ENCODE measurements at regions not wholly inside any gene's neighbourhood (a gene's known extent, or its start where the extent isn't known, plus 50 kb on each side); places are given as distances from the start of the nearest gene placed in this dataset.

DNA sequence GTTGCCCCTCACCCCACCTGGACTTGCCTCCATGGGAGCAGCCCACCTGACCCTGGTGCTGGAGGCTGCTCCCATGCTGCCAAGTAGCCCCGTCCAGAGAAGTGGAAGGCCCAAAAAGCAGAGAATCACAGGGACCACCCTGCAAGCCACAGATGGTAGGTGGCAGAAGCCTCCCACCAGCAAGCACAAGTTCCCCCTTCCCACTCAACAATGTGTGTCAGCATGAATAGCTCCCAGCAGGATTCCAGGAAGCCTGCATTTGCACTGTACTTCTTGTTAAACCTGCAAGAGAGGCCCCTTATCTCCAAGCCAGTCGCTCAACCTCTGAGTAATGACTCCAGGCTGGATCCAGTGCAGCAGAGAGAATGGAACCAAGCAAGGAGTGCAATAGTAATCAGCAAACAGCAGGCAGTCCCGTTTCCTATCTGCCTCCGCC, 180.8 kb upstream of the CST7 start:
- TF ChIP-seq Cebpa-rat (IDR thresholded peaks at IDR 0.05): no peak
- no peak overlapping the region for H3K4me3 ChIP-seq
- peaks cover 0 to 8% (median 0%) of the 10 kb centered on the region in 11 experiments; a peak in 1 of 22 replicates for H3K27me3 ChIP-seq
- H4K20me1 ChIP-seq: no peaks in the 10 kb centered on the region
- H3K4me1 ChIP-seq: peaks cover 40 to 92% (median 89%) of the 10 kb centered on the region in 10 experiments
- H3K4me2 ChIP-seq: peak overlapping the region; percentile 21 to 95 (median 81); a peak in 21 of 22 replicates
- no peaks in the 10 kb centered on the region for H3K9me3 ChIP-seq (replicated peaks in 1 of 11)
- H3K9ac ChIP-seq: no peak overlapping the region
- H3K36me3 ChIP-seq: no peaks in the 10 kb centered on the region
- peak overlapping the region in 4 of 11 experiments; percentile 14 to 74 (median 33); a peak in 4 of 22 replicates for H3K27ac ChIP-seq

DNA sequence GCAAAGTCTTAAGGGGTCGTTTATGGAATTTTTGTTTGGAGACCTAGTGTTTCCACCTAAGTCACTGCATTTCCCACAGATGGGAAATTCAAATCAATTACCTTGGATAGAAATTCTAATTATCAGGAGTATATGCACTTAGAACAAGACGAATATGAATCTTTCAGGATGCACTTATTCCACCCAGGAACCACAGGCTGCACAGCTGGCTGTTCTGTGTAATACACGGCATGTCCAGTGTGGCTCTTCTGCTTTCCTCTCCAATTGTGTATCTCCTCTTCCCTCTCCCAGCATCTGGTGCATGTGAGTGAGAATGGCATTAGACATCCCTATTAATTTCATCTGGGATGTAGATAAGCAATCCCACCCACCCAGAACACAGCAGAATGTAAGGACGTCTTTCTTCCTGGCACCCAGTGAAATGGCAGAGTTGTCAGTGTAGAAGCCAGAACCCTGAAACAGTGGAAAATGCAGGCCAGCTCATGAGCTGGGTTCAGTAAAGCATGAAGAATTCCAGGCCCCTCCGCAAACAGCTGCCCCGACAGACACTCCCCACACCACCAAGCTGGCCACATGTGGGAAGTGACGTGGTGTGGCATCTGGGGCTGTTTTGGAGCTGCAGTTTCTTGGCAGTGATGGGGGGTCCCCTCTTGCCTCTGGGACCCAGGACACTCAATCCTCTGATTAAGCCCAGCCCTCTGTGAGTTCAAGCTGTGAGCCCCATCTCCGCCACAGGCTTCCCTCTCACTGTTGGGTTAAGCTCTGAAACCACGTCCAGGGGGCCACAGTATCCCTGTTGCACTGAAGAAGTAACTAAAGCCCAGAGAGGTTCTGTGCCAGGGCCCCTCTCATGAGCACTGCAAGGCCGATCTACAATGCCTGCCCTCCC, 180.1 kb upstream of the CST7 start:
- no peaks in the 10 kb centered on the region for H3K9me3 ChIP-seq (replicated peaks in 1 of 11)
- H3K36me3 ChIP-seq: no peaks in the 10 kb centered on the region
- peak overlapping the region in 3 of 11 experiments; percentile 15 to 51 (median 16); a peak in 3 of 22 replicates for H3K27ac ChIP-seq

DNA sequence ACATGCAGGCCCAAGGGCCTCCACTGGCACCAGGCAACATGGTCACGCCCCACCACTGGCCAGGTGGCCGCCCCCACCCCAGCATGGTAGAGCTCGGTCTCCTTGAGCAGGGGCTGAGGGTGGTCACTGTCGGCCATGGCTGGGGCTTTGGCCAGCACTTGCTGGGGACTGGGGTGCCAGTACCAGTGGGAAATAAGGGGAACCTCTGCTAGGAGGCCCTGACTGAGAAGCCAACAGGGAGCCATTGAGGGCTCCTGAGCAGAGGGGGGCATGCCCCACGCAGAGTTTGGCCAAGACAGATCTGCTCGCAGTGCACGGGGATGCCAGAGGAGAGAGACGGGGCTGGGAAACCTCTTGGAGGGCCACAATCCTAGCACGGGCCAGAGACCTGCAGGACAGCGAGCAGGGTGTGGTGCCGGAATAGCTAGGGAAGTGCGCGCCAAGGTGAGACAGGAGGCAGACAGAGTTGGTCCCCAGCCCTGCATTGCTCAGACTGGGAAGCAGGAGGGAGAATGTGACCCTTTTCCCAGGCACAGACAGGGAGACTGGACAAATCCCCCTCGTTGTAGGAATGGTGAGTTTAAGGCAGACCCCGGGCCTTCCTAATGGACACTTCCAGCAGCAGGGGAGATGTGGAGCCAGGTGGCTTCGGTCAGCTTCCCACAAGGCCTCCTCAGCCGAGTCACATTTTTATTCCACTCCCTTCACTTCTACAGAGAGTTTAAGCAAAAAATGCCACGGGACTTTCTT, 179.0 kb upstream of the CST7 start:
- H3K9ac ChIP-seq: no peak overlapping the region; a peak in 1 of 22 replicates
- no peaks in the 10 kb centered on the region for H3K36me3 ChIP-seq
- peaks cover 2 to 11% (median 6%) of the 10 kb centered on the region in 11 experiments; a peak in 17 of 22 replicates for H3K9me3 ChIP-seq (replicated peaks in 1 of 11)
- H4K20me1 ChIP-seq: no peaks in the 10 kb centered on the region
- TF ChIP-seq Cebpa-rat (IDR thresholded peaks at IDR 0.05): no peak
- peaks cover 43 to 84% (median 73%) of the 10 kb centered on the region in 10 experiments for H3K4me1 ChIP-seq
- peak overlapping the region in 1 of 11 experiments; percentile 51; a peak in 2 of 22 replicates for H3K27ac ChIP-seq
- no peak overlapping the region for H3K4me3 ChIP-seq
- H3K27me3 ChIP-seq: 0 out of 22 replicates have a peak, but pooled peaks cover 0 to 8% (median 0%) of the 10 kb centered on the region in 11 experiments
- peak overlapping the region in 9 of 11 experiments; percentile 62 to 95 (median 88); a peak in 18 of 22 replicates for H3K4me2 ChIP-seq

More for the DNA sequence above, 180.1 kb upstream of the CST7 start:
- Histone ChIP-seq H4K20me1 (no peaks in the 10 kb centered on the region), H3K4me1 (peaks cover 41 to 92% (median 84%) of the 10 kb centered on the region in 10 experiments), H3K4me2 (peak overlapping the region; percentile 21 to 95 (median 81); a peak in 21 of 22 replicates), H3K27me3 (0 out of 22 replicates have a peak, but pooled peaks cover 0 to 8% (median 0%) of the 10 kb centered on the region in 11 experiments), H3K9ac (peak overlapping the region in 3 of 11 experiments; percentile 14 to 35 (median 16); a peak in 2 of 22 replicates), H3K4me3 (no peak overlapping the region)
- no peak for TF ChIP-seq Cebpa-rat (IDR thresholded peaks at IDR 0.05)

DNA sequence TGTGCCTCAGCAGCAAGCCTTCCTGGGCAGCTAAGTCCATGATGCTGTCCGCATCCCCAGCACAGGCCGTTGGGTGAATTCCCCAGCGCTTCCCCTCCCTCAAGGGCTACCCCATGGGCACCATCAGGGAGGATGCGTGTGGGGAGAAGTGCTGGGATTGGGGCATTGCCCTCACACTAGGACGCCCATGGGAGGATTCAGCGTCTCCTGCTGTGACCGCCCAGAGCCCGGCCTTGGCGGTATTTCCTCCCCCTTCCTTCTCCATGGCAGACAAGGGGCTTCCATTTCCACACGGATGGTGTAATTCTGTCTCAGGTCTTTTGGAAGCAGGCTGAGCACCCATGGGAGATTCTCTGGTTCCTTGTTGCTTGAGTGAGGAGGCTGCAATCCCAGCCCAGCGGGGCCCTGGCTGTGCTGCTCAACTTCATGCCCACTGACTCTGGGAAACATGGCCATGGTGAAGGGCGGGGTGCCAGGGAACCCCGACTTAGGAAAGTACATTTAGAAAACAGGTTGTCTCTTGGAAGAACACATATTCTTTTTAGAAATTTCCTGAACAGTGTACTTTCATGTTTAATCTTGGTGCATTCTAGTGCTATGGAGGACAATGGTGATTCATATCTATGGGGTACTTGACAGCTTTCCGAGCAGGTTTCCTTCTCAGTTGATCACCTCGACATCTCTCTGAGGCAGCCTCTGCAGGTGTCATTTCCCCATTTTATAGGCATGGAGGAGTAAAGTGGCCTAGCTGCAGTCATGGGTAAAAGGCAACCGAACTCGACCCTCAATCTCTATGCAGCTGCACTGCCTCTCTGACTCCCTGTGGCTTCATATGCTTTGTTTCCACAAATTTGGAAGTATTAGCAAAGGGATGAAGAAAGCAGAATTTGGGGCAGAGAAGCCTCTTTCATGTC, 178.2 kb upstream of the CST7 start:
- Histone ChIP-seq H3K4me2 (peak overlapping the region; percentile 31 to 95 (median 81); a peak in 21 of 22 replicates), H3K4me3 (no peak overlapping the region), H3K27me3 (0 out of 22 replicates have a peak, but pooled peaks cover 0 to 8% (median 0%) of the 10 kb centered on the region in 11 experiments), H3K9me3 (replicated peaks in 1 of 11) (peaks cover 10 to 19% (median 15%) of the 10 kb centered on the region in 11 experiments; a peak in 21 of 22 replicates), H3K9ac (no peak overlapping the region), H3K27ac (no peak overlapping the region), H3K36me3 (no peaks in the 10 kb centered on the region), H3K4me1 (peaks cover 38 to 76% (median 65%) of the 10 kb centered on the region in 10 experiments), H4K20me1 (no peaks in the 10 kb centered on the region)
- no peak for TF ChIP-seq Cebpa-rat (IDR thresholded peaks at IDR 0.05)

DNA sequence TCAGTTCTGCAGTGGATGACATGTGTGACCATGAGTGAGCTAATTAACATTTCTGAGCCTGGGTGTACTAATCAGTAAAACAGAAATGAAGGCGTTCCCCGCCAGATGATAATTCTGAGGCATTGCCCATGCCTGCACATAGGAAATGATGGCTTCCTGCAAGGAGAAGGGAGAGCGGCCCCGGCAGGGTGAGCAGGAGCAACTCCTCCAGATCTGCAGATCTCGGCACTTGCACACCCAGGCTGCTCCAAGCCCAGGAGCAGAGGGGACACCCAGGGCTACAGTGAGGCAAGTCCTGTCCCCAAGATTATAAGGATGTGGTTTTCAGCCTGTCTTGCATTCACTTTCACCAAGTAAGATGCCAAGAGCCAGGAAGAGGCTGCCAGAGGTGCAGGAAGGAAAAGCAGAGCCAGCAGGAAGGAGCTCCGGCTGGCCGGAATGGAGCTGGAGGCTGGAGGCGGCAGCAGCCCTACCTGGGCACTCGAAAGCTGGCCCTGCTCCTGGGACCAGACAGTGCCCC, 177.5 kb upstream of the CST7 start:
- no peak overlapping the region for H3K9ac ChIP-seq
- H3K9me3 ChIP-seq (replicated peaks in 1 of 11): peaks cover 10 to 26% (median 21%) of the 10 kb centered on the region in 11 experiments; a peak in 21 of 22 replicates
- no peak overlapping the region for H3K4me3 ChIP-seq
- H4K20me1 ChIP-seq: no peaks in the 10 kb centered on the region
- no peaks in the 10 kb centered on the region for H3K36me3 ChIP-seq
- H3K27me3 ChIP-seq: 0 out of 22 replicates have a peak, but pooled peaks cover 0 to 8% (median 0%) of the 10 kb centered on the region in 11 experiments
- H3K27ac ChIP-seq: no peak overlapping the region
- H3K4me2 ChIP-seq: peak overlapping the region; percentile 31 to 95 (median 81)
- H3K4me1 ChIP-seq: peaks cover 37 to 69% (median 58%) of the 10 kb centered on the region in 10 experiments
- TF ChIP-seq Cebpa-rat (IDR thresholded peaks at IDR 0.05): no peak

DNA sequence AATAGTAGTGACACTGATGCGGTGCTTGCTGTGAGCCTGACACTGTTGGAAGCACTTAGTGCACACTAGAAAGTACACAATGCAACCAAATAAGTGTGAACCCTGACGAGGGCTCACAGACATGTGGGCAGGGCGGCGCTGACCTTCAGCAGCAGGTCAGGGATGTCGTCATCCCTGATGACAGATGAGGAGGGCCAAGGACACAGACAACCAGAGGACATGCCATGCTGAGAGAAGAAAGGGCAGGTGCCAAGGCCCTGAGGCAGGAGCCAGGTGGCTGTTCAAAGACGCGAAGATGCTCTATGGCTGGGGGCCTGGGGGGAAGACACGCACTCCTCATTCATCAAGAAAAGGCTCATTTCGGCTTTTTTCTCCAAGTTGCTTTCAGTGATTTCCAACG, 176.4 kb upstream of the CST7 start:
- Histone ChIP-seq H3K4me3 (no peak overlapping the region), H3K27me3 (0 out of 22 replicates have a peak, but pooled peaks cover 0 to 8% (median 0%) of the 10 kb centered on the region in 11 experiments), H3K9me3 (replicated peaks in 1 of 11) (peaks cover 10 to 30% (median 21%) of the 10 kb centered on the region in 11 experiments; a peak in 21 of 22 replicates), H3K4me2 (0 out of 22 replicates have a peak overlapping the region, but pooled peaks of 1 of the 11 experiments have one; percentile 50), H3K36me3 (no peaks in the 10 kb centered on the region), H3K9ac (no peak overlapping the region), H3K27ac (no peak overlapping the region), H4K20me1 (no peaks in the 10 kb centered on the region), H3K4me1 (peaks cover 36 to 59% (median 49%) of the 10 kb centered on the region in 10 experiments)
- TF ChIP-seq Cebpa-rat (IDR thresholded peaks at IDR 0.05): no peak

DNA sequence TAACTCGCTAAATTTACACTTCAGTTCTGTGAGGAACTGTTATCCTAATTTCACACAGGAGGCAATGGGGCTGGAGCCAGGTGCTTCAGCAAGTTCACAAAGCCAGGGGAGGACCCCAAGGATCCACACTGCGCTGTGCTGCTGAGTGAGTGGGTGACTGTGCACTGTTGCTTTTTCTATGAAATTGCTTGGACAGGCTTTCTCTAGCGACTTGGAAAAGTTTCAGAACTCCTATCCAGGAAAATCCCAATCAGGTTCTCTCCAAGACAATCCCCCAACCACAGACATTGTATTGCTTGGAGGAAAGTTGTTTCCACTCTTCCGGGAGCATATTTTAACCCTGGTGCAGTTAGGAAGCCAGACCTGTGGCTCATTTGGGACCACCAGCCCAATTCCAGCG, 175.9 kb upstream of the CST7 start:
- Histone ChIP-seq H3K27ac (no peak overlapping the region), H3K9ac (peak overlapping the region in 1 of 11 experiments; percentile 4; a peak in 1 of 22 replicates), H3K36me3 (no peaks in the 10 kb centered on the region), H3K4me3 (no peak overlapping the region), H3K4me2 (peak overlapping the region in 6 of 11 experiments; percentile 14 to 50 (median 20); a peak in 10 of 22 replicates), H3K27me3 (peaks cover 0 to 8% (median 0%) of the 10 kb centered on the region in 11 experiments; a peak in 1 of 22 replicates), H4K20me1 (no peaks in the 10 kb centered on the region), H3K9me3 (replicated peaks in 1 of 11) (peaks cover 10 to 30% (median 21%) of the 10 kb centered on the region in 11 experiments; a peak in 21 of 22 replicates), H3K4me1 (peaks cover 31 to 57% (median 49%) of the 10 kb centered on the region in 10 experiments)
- no peak for TF ChIP-seq Cebpa-rat (IDR thresholded peaks at IDR 0.05)

Measured in BLaER1 treated with 17β-estradiol and CSF1 and Interleukin-3, amounts not matched to agents 10 nM and 100 nM (cell line).